Gastrocnemius medialis (tissue), 4 donors: ENCODE measurements at regions not wholly inside any gene's neighbourhood (a gene's known extent, or its start where the extent isn't known, plus 50 kb on each side); places are given as distances from the start of the nearest gene placed in this dataset.

Experiments used
- ATAC-seq, 2 donors: fragments of 150-250 bp; one replicate each; pipeline ENCODE4 v1.9.1; 2016
- DNase-seq, 2 donors: peaks; one replicate each; pipeline ENCODE4 v3.0.0-alpha.2; 2019
- H3K27ac ChIP-seq, 4 donors: fragments of 200-600 bp; sonication (generic); 1 replicate in 1 of 4; 2 replicates in 3 of 4; pipeline ENCODE4 v1.5.1; 2016 to 2018; ENCODE audit warnings: mild to moderate bottlenecking in 2 of 4, moderate library complexity in 1 of 4
- H3K27me3 ChIP-seq, 3 donors: fragments of 200-600 bp; sonication (generic) in 2 of 3; 1 replicate in 1 of 3; 2 replicates in 2 of 3; pipeline versions ENCODE4 v1.5.1 to v1.6.0; 2016 to 2019; ENCODE audit warnings: mild to moderate bottlenecking in 1 of 3, moderate library complexity in 1 of 3
- H3K36me3 ChIP-seq, 2 donors: fragments of 200-600 bp; sonication (generic) in 1 of 2; one replicate each; pipeline ENCODE4 v1.5.1; 2017 to 2018
- H3K4me1 ChIP-seq, 2 donors: fragments of 200-600 bp; sonication (generic) in 1 of 2; one replicate each; pipeline ENCODE4 v1.5.1; 2016 to 2017; ENCODE audit warnings: mild to moderate bottlenecking in 2 of 2
- H3K4me3 ChIP-seq, 4 donors: fragments of 200-600 bp; sonication (generic) in 3 of 4; 1 replicate in 1 of 4; 2 replicates in 3 of 4; pipeline ENCODE4 v1.5.1; 2016 to 2019; ENCODE audit warnings: mild to moderate bottlenecking in 2 of 4
- H3K9me3 ChIP-seq, 3 donors: fragments of 200-600 bp; sonication (generic) in 2 of 3; 1 replicate in 1 of 3; 2 replicates in 2 of 3; pipeline ENCODE4 v1.5.1; 2016 to 2019
- POLR2A ChIP-seq, 2 donors: fragments of 450-650 bp; IDR thresholded peaks; one replicate each; pipeline ENCODE4 v1.6.1; 2017; ENCODE audit warnings: antibody characterized with exemption in 2 of 2, mild to moderate bottlenecking in 2 of 2, moderate library complexity in 2 of 2
- in situ Hi-C, 4 donors: fragments of 200-750 bp; cut with MboI; loops; one replicate each; pipeline versions ENCODE4 v1.15.0 to v1.8.0; 2017; ENCODE audit warnings: low sequenced_read_pairs in 4 of 4
- intact Hi-C: fragments of 100-400 bp; cut with DNase I; formaldehyde crosslinking; loops from one replicate; pipeline ENCODE4 v1.15.1; 2023; ENCODE audit warnings: low total_unique reads
- TF ChIP-seq, protein P1 (sequence below), 5 experiments: fragments of 450-650 bp in 3 of 5; fragments of 200-600 bp in 2 of 5; sonication (generic) in 2 of 5; IDR thresholded peaks in 4 of 5; conservative IDR thresholded peaks in 1 of 5; 1 replicate in 4 of 5; 2 replicates in 1 of 5; pipeline ENCODE4 v1.5.1; 2016 to 2019; ENCODE audit warnings: antibody characterized with exemption in 5 of 5, mild to moderate bottlenecking in 3 of 5, moderate library complexity in 3 of 5

GRCh38 chr2:106701203-106702022 is 184.6 kb downstream of the ST6GAL2 start:
- Histone ChIP-seq H3K9me3 (no peaks in the 10 kb centered on the region), H3K36me3 (no peaks in the 10 kb centered on the region), H3K27ac (no peak overlapping the region), H3K4me3 (no peak overlapping the region), H3K27me3 (no peaks in the 10 kb centered on the region), H3K4me1 (no peaks in the 10 kb centered on the region)
- intact Hi-C loops: no loop called here
- TF ChIP-seq, protein P1, sequence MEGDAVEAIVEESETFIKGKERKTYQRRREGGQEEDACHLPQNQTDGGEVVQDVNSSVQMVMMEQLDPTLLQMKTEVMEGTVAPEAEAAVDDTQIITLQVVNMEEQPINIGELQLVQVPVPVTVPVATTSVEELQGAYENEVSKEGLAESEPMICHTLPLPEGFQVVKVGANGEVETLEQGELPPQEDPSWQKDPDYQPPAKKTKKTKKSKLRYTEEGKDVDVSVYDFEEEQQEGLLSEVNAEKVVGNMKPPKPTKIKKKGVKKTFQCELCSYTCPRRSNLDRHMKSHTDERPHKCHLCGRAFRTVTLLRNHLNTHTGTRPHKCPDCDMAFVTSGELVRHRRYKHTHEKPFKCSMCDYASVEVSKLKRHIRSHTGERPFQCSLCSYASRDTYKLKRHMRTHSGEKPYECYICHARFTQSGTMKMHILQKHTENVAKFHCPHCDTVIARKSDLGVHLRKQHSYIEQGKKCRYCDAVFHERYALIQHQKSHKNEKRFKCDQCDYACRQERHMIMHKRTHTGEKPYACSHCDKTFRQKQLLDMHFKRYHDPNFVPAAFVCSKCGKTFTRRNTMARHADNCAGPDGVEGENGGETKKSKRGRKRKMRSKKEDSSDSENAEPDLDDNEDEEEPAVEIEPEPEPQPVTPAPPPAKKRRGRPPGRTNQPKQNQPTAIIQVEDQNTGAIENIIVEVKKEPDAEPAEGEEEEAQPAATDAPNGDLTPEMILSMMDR (IDR thresholded peaks at IDR 0.05 in 4 of 5, conservative IDR thresholded peaks at IDR 0.05 in 1 of 5): no peak
- TF ChIP-seq POLR2A (IDR thresholded peaks at IDR 0.05): no peak
- ATAC-seq: no peak
- in situ Hi-C loops: no loop called here
- DNase-seq: no peak

DNA sequence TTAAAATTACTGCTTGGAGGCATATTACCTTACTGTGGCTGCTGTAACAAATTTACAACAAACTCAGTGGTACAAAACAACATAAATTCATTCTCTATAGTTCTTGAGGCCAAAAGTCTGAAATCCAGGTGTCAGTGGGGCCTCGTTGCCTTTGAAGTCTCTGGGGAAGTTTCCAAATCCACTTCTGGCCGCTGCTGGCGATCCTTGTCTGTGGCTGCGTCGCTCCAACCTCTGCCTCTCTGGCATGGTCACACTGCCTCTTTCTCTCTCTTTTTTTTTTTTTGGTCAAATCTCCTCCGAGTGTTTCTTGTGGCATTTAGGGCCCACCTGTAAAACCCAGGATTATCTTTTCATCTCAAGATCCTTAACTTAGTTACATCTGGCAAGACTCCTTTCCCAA is 182.8 kb downstream of the ST6GAL2 start:
- DNase-seq: no peak
- H3K4me3 ChIP-seq: no peak overlapping the region
- H3K36me3 ChIP-seq: no peaks in the 10 kb centered on the region
- in situ Hi-C loops: no loop called here
- H3K27me3 ChIP-seq: no peaks in the 10 kb centered on the region
- intact Hi-C loops: no loop called here
- no peaks in the 10 kb centered on the region for H3K4me1 ChIP-seq
- no peak overlapping the region for H3K27ac ChIP-seq
- no peaks in the 10 kb centered on the region for H3K9me3 ChIP-seq
- no peak for ATAC-seq
- TF ChIP-seq, protein P1 (IDR thresholded peaks at IDR 0.05 in 4 of 5, conservative IDR thresholded peaks at IDR 0.05 in 1 of 5): no peak
- TF ChIP-seq POLR2A (IDR thresholded peaks at IDR 0.05): no peak

- no peak for DNase-seq
- ATAC-seq: no peak
- Histone ChIP-seq H3K27ac (no peak overlapping the region), H3K4me3 (no peak overlapping the region), H3K36me3 (no peaks in the 10 kb centered on the region), H3K27me3 (no peaks in the 10 kb centered on the region), H3K9me3 (no peaks in the 10 kb centered on the region), H3K4me1 (no peaks in the 10 kb centered on the region)
- TF ChIP-seq, protein P1 (IDR thresholded peaks at IDR 0.05 in 4 of 5, conservative IDR thresholded peaks at IDR 0.05 in 1 of 5): no peak
- TF ChIP-seq POLR2A (IDR thresholded peaks at IDR 0.05): no peak
- intact Hi-C loops (no loop called here), in situ Hi-C loops (no loop called here)
Observed at GRCh38 chr2:106704798-106705197, 181.2 kb downstream of the ST6GAL2 start.

GRCh38 chr2:106705877-106706276 is 180.1 kb downstream of the ST6GAL2 start:
- Histone ChIP-seq H3K27me3 (no peaks in the 10 kb centered on the region), H3K27ac (no peak overlapping the region), H3K36me3 (no peaks in the 10 kb centered on the region), H3K4me3 (no peak overlapping the region), H3K9me3 (no peaks in the 10 kb centered on the region), H3K4me1 (no peaks in the 10 kb centered on the region)
- ATAC-seq (no peak), DNase-seq (no peak)
- in situ Hi-C loops (no loop called here), intact Hi-C loops (no loop called here)
- TF ChIP-seq, protein P1 (IDR thresholded peaks at IDR 0.05 in 4 of 5, conservative IDR thresholded peaks at IDR 0.05 in 1 of 5): no peak
- TF ChIP-seq POLR2A (IDR thresholded peaks at IDR 0.05): no peak
